Kidney epithelial cell (primary cell): ENCODE measurements at regions not wholly inside any gene's neighbourhood (a gene's known extent, or its start where the extent isn't known, plus 50 kb on each side); places are given as distances from the start of the nearest gene placed in this dataset.

Source experiments
- DNase-seq: peaks from one replicate; pipeline ENCODE4 v3.0.0-alpha.2; 2010; ENCODE audit warnings: low read depth
- H3K27me3 ChIP-seq: 2 replicates; pipeline ENCODE4 v1.6.0; 2011; ENCODE audit warnings: low read length; ENCODE audit not compliant: control insufficient read depth, insufficient read depth
- H3K36me3 ChIP-seq: 2 replicates; pipeline ENCODE4 v1.5.1; 2011; ENCODE audit warnings: low read length; ENCODE audit not compliant: control insufficient read depth, insufficient read depth
- H3K4me3 ChIP-seq: 2 replicates; pipeline ENCODE4 v1.5.1; 2011; ENCODE audit warnings: low read depth, mild to moderate bottlenecking, control low read depth, low read length
- TF ChIP-seq, protein P1 (sequence below): IDR thresholded peaks from 2 replicates; pipeline ENCODE4 v1.5.1; 2011; ENCODE audit warnings: mild to moderate bottlenecking, moderate library complexity, low read length, control low read depth, inconsistent platforms; ENCODE audit not compliant: insufficient read depth, poor library complexity, severe bottlenecking

DNA sequence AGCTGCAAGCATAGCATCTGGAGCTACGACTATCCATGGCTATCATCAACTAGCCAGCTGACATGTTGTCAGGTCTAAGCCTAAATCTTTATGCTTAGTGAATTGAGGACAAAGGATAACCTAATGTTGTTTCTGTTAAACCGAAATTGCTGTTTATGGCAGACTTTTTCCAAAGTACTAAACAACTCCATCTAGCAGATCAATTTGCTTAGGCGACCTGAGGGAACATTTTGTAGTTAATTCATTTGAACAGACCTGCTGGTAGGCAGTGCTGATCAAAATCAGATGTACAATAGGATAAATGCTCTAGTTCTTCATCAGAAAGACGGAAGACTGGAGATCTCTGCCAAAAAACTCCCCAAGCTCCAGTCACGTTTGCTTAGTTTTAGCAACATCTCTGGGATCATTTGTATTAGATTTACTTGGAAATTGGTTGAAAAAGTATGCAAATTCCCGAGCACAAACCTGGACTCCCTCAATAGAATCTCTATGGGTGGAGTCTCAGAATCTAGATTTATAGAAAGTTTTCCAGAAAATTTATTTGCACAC is 301.6 kb upstream of the NRP1 start:
- Histone ChIP-seq H3K4me3 (no peak overlapping the region), H3K36me3 (no peaks in the 10 kb centered on the region), H3K27me3 (peaks cover 2% of the 10 kb centered on the region)
- TF ChIP-seq, protein P1, sequence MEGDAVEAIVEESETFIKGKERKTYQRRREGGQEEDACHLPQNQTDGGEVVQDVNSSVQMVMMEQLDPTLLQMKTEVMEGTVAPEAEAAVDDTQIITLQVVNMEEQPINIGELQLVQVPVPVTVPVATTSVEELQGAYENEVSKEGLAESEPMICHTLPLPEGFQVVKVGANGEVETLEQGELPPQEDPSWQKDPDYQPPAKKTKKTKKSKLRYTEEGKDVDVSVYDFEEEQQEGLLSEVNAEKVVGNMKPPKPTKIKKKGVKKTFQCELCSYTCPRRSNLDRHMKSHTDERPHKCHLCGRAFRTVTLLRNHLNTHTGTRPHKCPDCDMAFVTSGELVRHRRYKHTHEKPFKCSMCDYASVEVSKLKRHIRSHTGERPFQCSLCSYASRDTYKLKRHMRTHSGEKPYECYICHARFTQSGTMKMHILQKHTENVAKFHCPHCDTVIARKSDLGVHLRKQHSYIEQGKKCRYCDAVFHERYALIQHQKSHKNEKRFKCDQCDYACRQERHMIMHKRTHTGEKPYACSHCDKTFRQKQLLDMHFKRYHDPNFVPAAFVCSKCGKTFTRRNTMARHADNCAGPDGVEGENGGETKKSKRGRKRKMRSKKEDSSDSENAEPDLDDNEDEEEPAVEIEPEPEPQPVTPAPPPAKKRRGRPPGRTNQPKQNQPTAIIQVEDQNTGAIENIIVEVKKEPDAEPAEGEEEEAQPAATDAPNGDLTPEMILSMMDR: no peak
- DNase-seq: no peak

DNA sequence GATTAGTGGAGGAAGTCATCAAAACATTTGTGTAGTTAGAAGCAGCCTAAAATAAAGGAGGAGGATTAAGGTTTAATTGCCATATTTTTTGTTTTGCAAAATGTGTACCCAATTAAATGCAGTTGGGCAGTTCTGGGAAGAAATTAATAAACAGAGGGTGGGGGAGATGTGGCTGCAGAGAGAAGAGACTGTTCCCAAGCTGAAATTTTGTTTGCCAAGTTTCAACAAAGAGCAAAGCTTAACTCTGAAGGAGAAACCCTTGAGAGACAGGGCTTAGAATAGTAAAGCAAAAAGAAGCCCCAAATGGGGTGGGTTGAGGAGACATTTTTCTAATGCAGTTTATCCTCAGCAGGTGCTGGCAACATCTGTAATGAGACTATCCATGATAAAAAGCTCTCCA is 298.0 kb upstream of the NRP1 start:
- Histone ChIP-seq H3K4me3 (no peak overlapping the region), H3K36me3 (no peaks in the 10 kb centered on the region), H3K27me3 (peaks cover 2% of the 10 kb centered on the region)
- TF ChIP-seq, protein P1: no peak
- no peak for DNase-seq

DNA sequence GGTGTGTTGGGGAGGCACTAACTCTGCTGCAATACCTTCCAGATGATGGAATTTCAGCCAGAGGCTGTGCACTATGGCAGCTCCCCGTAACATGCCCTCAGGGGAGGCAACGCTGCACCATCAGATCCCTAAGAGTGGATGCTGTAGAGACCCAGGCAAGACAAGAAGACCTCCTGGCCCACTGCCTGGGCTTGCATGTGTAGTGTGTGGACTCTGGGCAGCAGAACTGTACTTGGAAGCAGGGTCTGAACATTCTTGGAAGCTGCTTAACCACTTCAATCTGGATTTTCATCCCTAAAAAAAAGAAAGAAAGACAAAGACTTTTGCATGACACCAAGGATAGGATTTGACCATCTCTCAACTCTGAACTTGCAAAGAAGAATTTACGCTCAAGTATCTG is 297.5 kb upstream of the NRP1 start:
- Histone ChIP-seq H3K27me3 (peaks cover 2% of the 10 kb centered on the region), H3K4me3 (no peak overlapping the region), H3K36me3 (no peaks in the 10 kb centered on the region)
- no peak for DNase-seq
- TF ChIP-seq, protein P1: no peak

DNA sequence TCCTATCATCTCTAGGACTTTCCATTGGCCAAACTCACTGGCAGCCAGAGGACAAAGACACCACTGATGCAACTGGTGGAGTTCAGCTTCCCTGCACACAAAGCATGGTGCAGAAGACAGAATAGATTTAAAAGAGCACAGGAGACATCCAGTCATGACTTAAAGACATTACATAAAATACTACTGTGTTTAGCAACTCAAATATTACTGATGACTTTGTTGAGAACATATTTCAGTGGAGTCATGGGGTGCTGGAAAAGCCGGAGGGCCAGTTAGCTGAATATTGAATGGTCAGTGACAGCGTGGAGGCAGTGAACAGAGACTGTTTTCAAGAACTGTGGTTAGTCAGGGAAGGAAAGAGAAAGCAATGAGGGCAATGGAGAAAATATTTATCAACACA is 296.3 kb upstream of the NRP1 start:
- no peak for DNase-seq
- TF ChIP-seq, protein P1: no peak
- no peak overlapping the region for H3K4me3 ChIP-seq
- no peaks in the 10 kb centered on the region for H3K36me3 ChIP-seq
- H3K27me3 ChIP-seq: peaks cover 2% of the 10 kb centered on the region

DNA sequence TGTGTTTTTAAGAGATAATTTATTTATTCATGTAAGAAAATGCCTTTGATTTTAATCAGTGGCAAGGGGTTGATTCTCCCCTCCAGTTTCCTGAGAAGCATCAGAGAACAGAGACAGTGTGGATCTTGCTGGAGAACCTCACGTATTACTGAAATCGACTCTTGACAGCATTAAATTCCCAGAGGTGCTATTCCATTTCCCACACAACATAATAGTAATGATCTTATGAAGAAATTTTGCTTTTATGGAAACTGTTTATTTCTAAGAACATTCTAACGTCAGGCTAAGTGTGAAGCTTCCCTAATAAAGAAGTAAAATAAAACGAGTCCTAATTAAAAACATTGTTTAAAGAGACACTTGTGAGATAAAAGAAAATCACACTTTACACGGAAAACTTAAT is 293.1 kb upstream of the NRP1 start:
- Histone ChIP-seq H3K36me3 (no peaks in the 10 kb centered on the region), H3K4me3 (no peak overlapping the region), H3K27me3 (peaks cover 2% of the 10 kb centered on the region)
- TF ChIP-seq, protein P1: no peak
- no peak for DNase-seq

DNA sequence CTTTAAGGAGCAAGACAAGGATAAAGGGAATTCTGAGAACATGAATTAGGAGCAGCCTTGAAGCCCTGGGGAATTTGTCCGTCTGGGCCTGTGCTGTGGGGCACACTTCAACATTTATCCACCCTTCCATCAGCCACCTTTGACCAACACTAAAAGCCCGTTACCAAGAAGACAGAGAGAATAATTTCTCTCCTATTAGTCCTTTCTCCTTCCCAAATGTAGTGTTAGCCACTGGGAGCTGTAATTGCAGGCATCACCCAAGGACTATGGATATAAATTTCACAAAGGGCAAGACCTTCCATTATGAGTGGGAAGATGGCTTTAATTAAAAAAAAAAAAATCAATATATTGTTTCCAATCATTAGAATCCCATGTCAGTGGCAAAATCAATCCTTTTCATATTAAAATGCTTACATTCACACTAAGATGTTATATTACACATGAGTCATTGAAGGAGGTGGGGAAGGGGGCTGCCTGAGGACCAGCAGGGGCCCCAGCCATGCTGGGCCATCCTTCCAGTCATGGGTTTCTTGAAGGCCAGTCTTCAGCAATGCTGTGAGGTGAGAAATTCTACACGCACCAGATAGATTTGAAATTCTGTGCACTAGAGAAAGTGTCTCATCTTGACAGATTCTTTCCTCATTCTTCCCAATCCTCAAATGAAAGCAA is 292.5 kb upstream of the NRP1 start:
- DNase-seq: no peak
- TF ChIP-seq, protein P1: no peak
- H3K27me3 ChIP-seq: peaks cover 2% of the 10 kb centered on the region
- no peaks in the 10 kb centered on the region for H3K36me3 ChIP-seq
- no peak overlapping the region for H3K4me3 ChIP-seq
